ENCODE measurements at regions not wholly inside any gene's neighbourhood (a gene's known extent, or its start where the extent isn't known, plus 50 kb on each side); places are given as distances from the start of the nearest gene placed in this dataset.

- Mint-ChIP-seq H3K4me3 (no peak overlapping the region), H3K27ac (no peak overlapping the region), H3K4me1 (no peaks in the 10 kb centered on the region), H3K27me3 (peaks cover 5 to 39% (median 7%) of the 10 kb centered on the region in 5 donors), H3K36me3 (no peaks in the 10 kb centered on the region), H3K9me3 (peaks cover 0 to 20% (median 2%) of the 10 kb centered on the region in 9 donors)
- POLR2A ChIA-PET, result no interaction called here
- ATAC-seq, result no peak
- no peak for DNase-seq
These were observed 298.6 kb upstream of the LDB2 start for GRCh38 chr4:17197070-17197469.

- Mint-ChIP-seq H3K9me3 (peaks cover 0 to 20% (median 2%) of the 10 kb centered on the region in 9 donors), H3K4me1 (no peaks in the 10 kb centered on the region), H3K36me3 (no peaks in the 10 kb centered on the region), H3K27ac (no peak overlapping the region), H3K4me3 (no peak overlapping the region), H3K27me3 (peaks cover 1 to 31% (median 4%) of the 10 kb centered on the region in 5 donors)
- DNase-seq, result no peak
- ATAC-seq, result no peak
- POLR2A ChIA-PET, result no interaction called here
These were observed 297.2 kb upstream of the LDB2 start for GRCh38 chr4:17195461-17196275.

GRCh38 chr4:17194586-17194985, 296.1 kb upstream of the LDB2 start:
- peaks cover 0 to 21% (median 3%) of the 10 kb centered on the region in 5 donors for H3K27me3 Mint-ChIP-seq
- POLR2A ChIA-PET, result no interaction called here
- DNase-seq, result no peak
- H3K27ac Mint-ChIP-seq, result no peak overlapping the region
- no peaks in the 10 kb centered on the region for H3K4me1 Mint-ChIP-seq
- no peak for ATAC-seq
- H3K4me3 Mint-ChIP-seq, result no peak overlapping the region
- no peaks in the 10 kb centered on the region for H3K36me3 Mint-ChIP-seq
- peaks cover 0 to 20% (median 6%) of the 10 kb centered on the region in 9 donors for H3K9me3 Mint-ChIP-seq

- no peak overlapping the region for H3K27ac Mint-ChIP-seq
- H3K4me1 Mint-ChIP-seq, result no peaks in the 10 kb centered on the region
- H3K27me3 Mint-ChIP-seq, result peaks cover 1 to 31% (median 5%) of the 10 kb centered on the region in 5 donors
- DNase-seq (no peak), ATAC-seq (no peak)
- POLR2A ChIA-PET, result no interaction called here
- peaks cover 0 to 18% (median 7%) of the 10 kb centered on the region in 9 donors for H3K9me3 Mint-ChIP-seq
- H3K36me3 Mint-ChIP-seq, result peaks cover 0 to 3% (median 0%) of the 10 kb centered on the region in 3 donors
- H3K4me3 Mint-ChIP-seq, result no peak overlapping the region
These were observed 291.3 kb upstream of the LDB2 start for GRCh38 chr4:17189759-17190158.

GRCh38 chr4:17189401-17189720, 290.9 kb upstream of the LDB2 start:
- no peak for ATAC-seq
- peaks cover 0 to 3% (median 0%) of the 10 kb centered on the region in 3 donors for H3K36me3 Mint-ChIP-seq
- no peaks in the 10 kb centered on the region for H3K4me1 Mint-ChIP-seq
- H3K27ac Mint-ChIP-seq, result no peak overlapping the region
- peaks cover 1 to 31% (median 5%) of the 10 kb centered on the region in 5 donors for H3K27me3 Mint-ChIP-seq
- peaks cover 0 to 18% (median 7%) of the 10 kb centered on the region in 9 donors for H3K9me3 Mint-ChIP-seq
- POLR2A ChIA-PET, result no interaction called here
- no peak for DNase-seq
- no peak overlapping the region for H3K4me3 Mint-ChIP-seq

GRCh38 chr4:17188547-17189400, 290.3 kb upstream of the LDB2 start:
- Mint-ChIP-seq H3K4me3 (no peak overlapping the region), H3K9me3 (peaks cover 0 to 18% (median 7%) of the 10 kb centered on the region in 9 donors), H3K27ac (peak overlapping the region in 1 of 10 donors; percentile 41), H3K27me3 (peaks cover 1 to 29% (median 7%) of the 10 kb centered on the region in 5 donors), H3K4me1 (no peaks in the 10 kb centered on the region), H3K36me3 (peaks cover 0 to 3% (median 0%) of the 10 kb centered on the region in 3 donors)
- DNase-seq (no peak), ATAC-seq (no peak)
- POLR2A ChIA-PET, result no interaction called here

- H3K27ac Mint-ChIP-seq, result peak overlapping the region in 1 of 10 donors; percentile 41
- no peaks in the 10 kb centered on the region for H3K4me1 Mint-ChIP-seq
- ATAC-seq (no peak), DNase-seq (no peak)
- POLR2A ChIA-PET, result no interaction called here
- peaks cover 1 to 29% (median 7%) of the 10 kb centered on the region in 5 donors for H3K27me3 Mint-ChIP-seq
- H3K9me3 Mint-ChIP-seq, result peaks cover 0 to 18% (median 7%) of the 10 kb centered on the region in 9 donors
- peaks cover 0 to 3% (median 0%) of the 10 kb centered on the region in 3 donors for H3K36me3 Mint-ChIP-seq
- no peak overlapping the region for H3K4me3 Mint-ChIP-seq
These were observed 289.7 kb upstream of the LDB2 start for GRCh38 chr4:17188125-17188524.

GRCh38 chr4:17187003-17187402, 288.6 kb upstream of the LDB2 start:
- Mint-ChIP-seq H3K36me3 (peaks cover 0 to 3% (median 0%) of the 10 kb centered on the region in 3 donors), H3K27me3 (peaks cover 1 to 29% (median 9%) of the 10 kb centered on the region in 5 donors), H3K9me3 (peaks cover 0 to 18% (median 7%) of the 10 kb centered on the region in 9 donors), H3K27ac (no peak overlapping the region), H3K4me3 (no peak overlapping the region), H3K4me1 (no peaks in the 10 kb centered on the region)
- POLR2A ChIA-PET, result no interaction called here
- DNase-seq, result no peak
- ATAC-seq, result no peak

- POLR2A ChIA-PET, result no interaction called here
- no peaks in the 10 kb centered on the region for H3K4me1 Mint-ChIP-seq
- H3K27me3 Mint-ChIP-seq, result peaks cover 1 to 31% (median 7%) of the 10 kb centered on the region in 5 donors
- H3K9me3 Mint-ChIP-seq, result peaks cover 0 to 7% (median 0%) of the 10 kb centered on the region in 9 donors
- no peaks in the 10 kb centered on the region for H3K36me3 Mint-ChIP-seq
- H3K4me3 Mint-ChIP-seq, result no peak overlapping the region
- no peak for DNase-seq
- ATAC-seq, result no peak
- H3K27ac Mint-ChIP-seq, result no peak overlapping the region
These were observed 284.4 kb upstream of the LDB2 start for GRCh38 chr4:17182888-17183287.

- H3K9me3 Mint-ChIP-seq, result peaks cover 0 to 8% (median 0%) of the 10 kb centered on the region in 9 donors
- DNase-seq (no peak), ATAC-seq (no peak)
- H3K4me1 Mint-ChIP-seq, result no peaks in the 10 kb centered on the region
- H3K36me3 Mint-ChIP-seq, result no peaks in the 10 kb centered on the region
- no peak overlapping the region for H3K27ac Mint-ChIP-seq
- H3K4me3 Mint-ChIP-seq, result no peak overlapping the region
- POLR2A ChIA-PET, result no interaction called here
- peaks cover 0 to 20% (median 3%) of the 10 kb centered on the region in 5 donors for H3K27me3 Mint-ChIP-seq
These were observed 276.3 kb upstream of the LDB2 start for GRCh38 chr4:17174751-17175150.

- no peaks in the 10 kb centered on the region for H3K36me3 Mint-ChIP-seq
- POLR2A ChIA-PET, result no interaction called here
- no peak overlapping the region for H3K27ac Mint-ChIP-seq
- no peak overlapping the region for H3K4me3 Mint-ChIP-seq
- ATAC-seq (no peak), DNase-seq (no peak)
- no peaks in the 10 kb centered on the region for H3K4me1 Mint-ChIP-seq
- H3K27me3 Mint-ChIP-seq, result peaks cover 2 to 16% (median 3%) of the 10 kb centered on the region in 5 donors
- H3K9me3 Mint-ChIP-seq, result peaks cover 0 to 6% (median 0%) of the 10 kb centered on the region in 9 donors
These were observed 274.9 kb upstream of the LDB2 start for GRCh38 chr4:17173300-17173699.

GRCh38 chr4:17170131-17170530, 271.7 kb upstream of the LDB2 start:
- POLR2A ChIA-PET, result no interaction called here
- Mint-ChIP-seq H3K4me3 (no peak overlapping the region), H3K36me3 (no peaks in the 10 kb centered on the region), H3K9me3 (peaks cover 0 to 2% (median 0%) of the 10 kb centered on the region in 9 donors), H3K27me3 (peaks cover 2 to 35% (median 9%) of the 10 kb centered on the region in 5 donors), H3K4me1 (no peaks in the 10 kb centered on the region), H3K27ac (no peak overlapping the region)
- DNase-seq (no peak), ATAC-seq (no peak)

GRCh38 chr4:17169699-17170098, 271.3 kb upstream of the LDB2 start:
- POLR2A ChIA-PET, result no interaction called here
- Mint-ChIP-seq H3K4me1 (no peaks in the 10 kb centered on the region), H3K27me3 (peaks cover 2 to 36% (median 9%) of the 10 kb centered on the region in 5 donors), H3K4me3 (no peak overlapping the region), H3K27ac (no peak overlapping the region), H3K36me3 (no peaks in the 10 kb centered on the region), H3K9me3 (peaks cover 0 to 2% (median 0%) of the 10 kb centered on the region in 9 donors)
- no peak for ATAC-seq
- DNase-seq, result no peak
